Smooth muscle cell of the brain vasculature (primary cell): ENCODE measurements at regions not wholly inside any gene's neighbourhood (a gene's known extent, or its start where the extent isn't known, plus 50 kb on each side); places are given as distances from the start of the nearest gene placed in this dataset.
A peak's percentile ranks its signal among the peaks of the same experiment; 100 is the strongest.
"Not testable (repeated sequence)": the region's sequence is repeated elsewhere in the genome, so short reads cannot be mapped to it uniquely, and the experiment has no call there.

Experiments
- DNase-seq: peaks from one replicate; pipeline ENCODE4 v3.0.0-alpha.2; 2012; ENCODE audit warnings: low read depth, low spot score

- DNase-seq = no peak
Measured at GRCh38 chr20:33908336-33908735, 85.4 kb upstream of the RALY start.

DNA sequence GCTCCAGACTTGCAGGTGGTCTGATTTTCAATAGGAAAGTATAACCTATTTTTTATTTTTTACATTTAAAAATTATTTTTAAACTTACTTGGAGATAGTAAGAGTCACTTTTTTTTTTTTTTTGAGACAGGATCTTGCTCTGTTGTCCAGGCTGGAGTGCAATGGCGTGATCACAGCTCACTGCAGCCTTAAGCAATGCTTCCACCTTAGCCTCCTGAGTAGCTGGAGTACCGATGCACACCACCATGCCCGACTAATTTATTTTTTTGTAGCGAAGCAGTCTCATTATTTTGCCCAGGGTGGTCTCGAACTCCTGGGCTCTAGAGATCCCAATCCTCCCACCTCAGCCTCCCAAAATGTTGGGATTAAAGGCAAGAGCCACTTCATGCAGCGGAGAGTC, 84.8 kb upstream of the RALY start:
- no peak for DNase-seq

- peak; percentile 28 for DNase-seq
Measured at GRCh38 chr20:33909331-33909921, 84.3 kb upstream of the RALY start.

GRCh38 chr20:33910056-33910455, 83.7 kb upstream of the RALY start:
- peak; percentile 49 for DNase-seq

- DNase-seq = no peak
Measured at GRCh38 chr20:33910529-33911327, 83.0 kb upstream of the RALY start.

GRCh38 chr20:33914919-33915318, 78.8 kb upstream of the RALY start:
- peak; percentile 80 for DNase-seq

DNA sequence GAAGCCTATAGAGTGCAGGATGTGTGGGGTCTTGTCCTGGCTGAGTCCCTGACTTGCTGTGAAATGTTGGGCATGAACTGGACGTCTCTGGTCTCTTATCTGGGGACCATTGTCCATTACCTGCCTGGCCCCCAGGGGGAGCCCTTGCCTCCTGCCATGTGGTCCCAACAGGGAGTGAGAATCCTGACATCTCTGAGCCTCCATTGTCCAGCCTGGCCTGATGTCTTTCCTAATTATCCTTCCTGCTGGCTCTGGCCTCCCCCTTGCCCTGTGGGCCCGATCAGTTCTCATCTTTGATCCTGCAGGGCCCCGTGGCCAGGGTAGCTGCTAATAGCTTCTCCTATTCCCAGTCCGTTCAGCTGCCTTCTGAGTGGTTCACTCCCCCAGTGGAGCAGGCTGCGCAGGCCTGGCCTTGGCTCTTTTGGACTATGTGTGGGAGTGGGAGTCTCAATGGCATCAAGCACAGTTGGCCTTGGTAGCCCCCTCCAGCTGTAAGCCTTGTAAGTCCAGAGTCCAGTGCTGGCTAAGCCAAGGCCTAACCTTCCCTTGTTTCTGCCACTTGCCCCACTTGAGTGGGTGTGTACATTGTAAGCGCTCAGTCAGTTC, 77.9 kb upstream of the RALY start:
- DNase-seq = no peak

DNA sequence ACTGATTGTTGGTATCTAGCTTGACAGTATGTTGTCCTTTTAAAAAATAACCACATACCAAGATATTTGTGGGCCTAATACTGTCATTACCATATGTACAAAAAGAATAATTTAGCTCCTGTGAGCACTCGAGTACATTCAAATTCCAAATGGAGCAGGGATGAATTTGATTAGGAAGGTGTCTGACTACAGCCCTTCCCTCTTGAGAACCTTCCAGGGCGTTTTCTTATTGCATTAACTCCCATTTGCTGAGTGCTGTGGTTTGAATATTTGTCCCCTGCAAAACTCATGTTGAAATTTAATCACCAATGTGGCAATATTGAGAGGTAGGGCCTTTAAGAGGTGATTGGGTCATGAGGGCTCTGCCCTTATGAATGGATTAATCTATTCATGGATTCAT, 76.9 kb upstream of the RALY start:
- DNase-seq = no peak

GRCh38 chr20:33917831-33918525, 75.7 kb upstream of the RALY start:
- DNase-seq = no peak

- DNase-seq = no peak
Measured at GRCh38 chr20:33918662-33919061, 75.0 kb upstream of the RALY start.

DNA sequence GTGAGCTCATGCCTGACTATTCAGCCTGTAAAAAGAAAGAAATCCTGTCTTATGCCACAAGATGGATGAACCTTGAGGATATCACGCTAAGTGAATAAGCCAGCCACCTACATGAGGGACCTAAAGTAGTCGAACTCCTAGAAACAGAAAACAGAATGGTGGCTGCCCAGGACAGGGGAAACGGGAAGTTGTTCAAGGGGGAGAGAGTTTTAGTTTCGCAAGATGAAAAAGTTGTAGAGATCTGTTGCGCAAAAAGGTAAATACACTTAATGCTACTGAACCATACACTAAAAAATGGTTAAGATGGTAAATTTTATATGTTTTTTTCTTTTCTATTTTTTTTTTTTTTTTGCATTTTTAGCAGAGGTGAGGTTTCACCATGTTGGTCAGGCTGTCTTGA, 74.1 kb upstream of the RALY start:
- no peak for DNase-seq

DNA sequence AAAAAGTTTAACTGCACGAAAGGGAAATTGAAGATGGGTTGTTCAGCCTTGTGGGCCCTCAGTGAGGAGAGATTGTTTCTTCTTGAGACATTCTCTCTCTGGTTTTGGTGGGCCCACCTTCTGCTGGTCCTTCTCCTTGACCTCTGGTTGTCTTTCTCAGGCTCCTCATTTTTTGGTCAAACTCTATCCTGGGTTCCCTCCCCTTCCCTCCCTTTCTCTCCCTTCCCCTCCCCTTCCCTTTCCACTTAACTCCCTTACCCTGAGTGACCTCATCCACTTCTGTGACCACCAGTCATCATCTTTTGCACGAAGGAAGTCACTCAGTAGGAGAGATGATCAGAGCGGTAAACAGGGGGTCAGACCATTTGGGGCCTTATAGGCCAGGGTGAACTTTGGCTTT, 71.5 kb upstream of the RALY start:
- DNase-seq = no peak

DNA sequence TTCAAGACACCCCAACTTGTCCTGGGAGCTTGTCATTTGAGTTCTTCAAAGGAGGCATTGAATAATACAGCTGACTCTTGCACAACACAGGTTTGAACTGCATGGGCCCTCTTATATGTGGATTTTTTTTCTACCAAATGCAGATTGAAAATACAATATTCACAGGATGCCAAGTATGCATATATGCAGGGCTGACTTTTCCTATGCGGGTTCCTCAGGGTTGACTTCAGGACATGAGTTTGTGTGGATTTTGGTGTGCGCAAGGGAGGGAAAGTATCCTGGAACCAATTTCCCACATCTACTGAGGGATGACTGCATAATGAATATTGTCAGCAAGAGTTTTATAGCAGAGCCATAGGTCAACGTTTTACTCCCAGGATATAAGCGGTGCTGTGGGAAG, 70.0 kb upstream of the RALY start:
- no peak for DNase-seq

- no peak for DNase-seq
Measured at GRCh38 chr20:33925867-33926266, 67.8 kb upstream of the RALY start.

- DNase-seq = no peak
Measured at GRCh38 chr20:33926425-33926824, 67.3 kb upstream of the RALY start.

DNA sequence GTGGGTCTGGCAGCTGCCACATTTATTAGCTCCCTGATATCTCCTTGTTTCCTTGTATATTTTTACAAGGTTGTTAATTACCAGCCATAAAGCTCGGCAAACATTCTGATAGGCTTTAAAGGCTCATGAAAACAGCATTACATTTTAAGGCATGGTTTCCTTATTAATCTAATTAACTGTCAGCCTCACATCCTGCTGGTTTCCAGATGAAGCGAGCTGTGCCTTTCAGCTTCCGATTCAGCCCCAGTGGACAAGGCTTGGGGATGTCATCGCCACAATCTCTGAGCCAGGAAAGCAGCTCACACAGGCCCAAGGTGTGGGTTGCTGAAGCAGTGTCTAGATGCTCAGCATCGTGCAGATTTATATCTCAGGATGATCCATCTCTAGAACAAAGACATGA, 66.0 kb upstream of the RALY start:
- no peak for DNase-seq

GRCh38 chr20:33929917-33930316, 63.8 kb upstream of the RALY start:
- DNase-seq = no peak

- DNase-seq = no peak
Measured at GRCh38 chr20:33933469-33933909, 60.2 kb upstream of the RALY start.

GRCh38 chr20:33936656-33937055, 57.1 kb upstream of the RALY start:
- DNase-seq = no peak

- DNase-seq = not testable (repeated sequence)
Measured at GRCh38 chr20:33939031-33939430, 54.7 kb upstream of the RALY start.

DNA sequence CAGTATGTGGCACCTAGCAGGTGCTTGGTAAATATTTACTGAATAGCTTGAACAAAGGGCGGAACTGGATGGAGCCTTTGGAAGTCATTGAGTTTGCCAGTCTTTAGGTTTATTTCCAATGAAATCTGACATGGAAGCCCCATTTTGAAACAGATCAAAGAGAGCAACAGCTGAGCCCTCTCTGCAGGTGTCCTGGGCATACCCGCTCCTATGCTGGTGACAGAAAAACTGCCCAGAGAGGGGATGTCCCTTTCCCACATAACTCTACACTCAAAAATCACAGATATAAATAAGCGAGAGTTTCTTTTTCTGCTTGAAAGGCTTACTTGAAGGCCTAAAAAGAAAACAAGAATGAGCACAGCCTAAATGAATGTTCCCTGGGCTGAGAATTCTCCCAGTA, 53.0 kb upstream of the RALY start:
- DNase-seq = no peak
